Gastrocnemius medialis (tissue), 4 donors: ENCODE measurements at regions not wholly inside any gene's neighbourhood (a gene's known extent, or its start where the extent isn't known, plus 50 kb on each side); places are given as distances from the start of the nearest gene placed in this dataset.

Source experiments
- CTCF ChIP-seq, 5 experiments: fragments of 450-650 bp in 3 of 5; fragments of 200-600 bp in 2 of 5; sonication (generic) in 2 of 5; IDR thresholded peaks in 4 of 5; conservative IDR thresholded peaks in 1 of 5; 1 replicate in 4 of 5; 2 replicates in 1 of 5; pipeline ENCODE4 v1.5.1; 2016 to 2019; ENCODE audit warnings: antibody characterized with exemption in 5 of 5, mild to moderate bottlenecking in 3 of 5, moderate library complexity in 3 of 5
- POLR2A ChIP-seq, 2 donors: fragments of 450-650 bp; IDR thresholded peaks; one replicate each; pipeline ENCODE4 v1.6.1; 2017; ENCODE audit warnings: antibody characterized with exemption in 2 of 2, mild to moderate bottlenecking in 2 of 2, moderate library complexity in 2 of 2

DNA sequence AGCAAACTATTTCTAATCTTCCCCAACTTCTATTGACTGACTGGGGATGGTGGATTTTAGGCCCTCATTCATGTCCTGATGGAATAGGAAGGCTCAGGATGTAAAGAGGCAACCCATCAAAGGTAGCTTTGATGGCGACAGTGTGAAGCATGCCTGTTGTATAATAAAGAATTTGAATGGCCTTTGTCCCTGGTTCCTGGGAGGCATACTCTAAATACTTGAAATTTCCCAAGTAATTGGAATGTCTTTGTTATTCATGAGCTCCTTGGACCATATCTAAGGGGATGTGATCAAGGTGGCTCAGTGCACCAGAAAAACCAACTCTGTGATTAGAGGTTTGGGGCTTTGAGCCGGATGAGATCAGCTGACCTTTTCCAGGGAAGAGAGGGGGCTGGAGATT is 264.5 kb upstream of the NEBL start:
- TF ChIP-seq POLR2A (IDR thresholded peaks at IDR 0.05) (no peak), CTCF (IDR thresholded peaks at IDR 0.05 in 4 of 5, conservative IDR thresholded peaks at IDR 0.05 in 1 of 5) (no peak)
